Esophagus muscularis mucosa (tissue), 4 donors: ENCODE measurements at regions not wholly inside any gene's neighbourhood (a gene's known extent, or its start where the extent isn't known, plus 50 kb on each side); places are given as distances from the start of the nearest gene placed in this dataset.
"Not testable (repeated sequence)": the region's sequence is repeated elsewhere in the genome, so short reads cannot be mapped to it uniquely, and the experiment has no call there.

Experiments
- DNase-seq: peaks from one replicate; pipeline ENCODE4 v3.0.0-alpha.2; 2017; ENCODE audit errors: extremely low spot score
- H3K27ac ChIP-seq, 4 donors: fragments of 200-600 bp; sonication (generic); replicated peaks in 1 of 4; 1 replicate in 3 of 4; 2 replicates in 1 of 4; pipeline ENCODE4 v1.5.1; 2016 to 2019; ENCODE audit warnings: mild to moderate bottlenecking in 1 of 4
- H3K27me3 ChIP-seq, 4 donors: fragments of 200-600 bp; sonication (generic); one replicate each; pipeline versions ENCODE4 v1.5.1 to v1.6.0; 2016 to 2019
- H3K36me3 ChIP-seq, 4 donors: fragments of 200-600 bp; sonication (generic); one replicate each; pipeline ENCODE4 v1.5.1; 2016 to 2019
- H3K4me1 ChIP-seq, 4 donors: fragments of 200-600 bp; sonication (generic); one replicate each; pipeline ENCODE4 v1.5.1; 2016 to 2019
- H3K4me3 ChIP-seq, 4 donors: fragments of 200-600 bp; sonication (generic); 1 replicate in 2 of 4; 2 replicates in 2 of 4; pipeline ENCODE4 v1.5.1; 2016 to 2019; ENCODE audit warnings: mild to moderate bottlenecking in 4 of 4, moderate library complexity in 1 of 4
- H3K9me3 ChIP-seq, 4 donors: fragments of 200-600 bp; sonication (generic); 1 replicate in 3 of 4; 2 replicates in 1 of 4; pipeline ENCODE4 v1.5.1; 2016 to 2019
- EP300 ChIP-seq: sonication (generic); formaldehyde crosslinking; IDR thresholded peaks from one replicate; pipeline ENCODE4 v1.6.1; 2017; ENCODE audit warnings: antibody characterized with exemption
- POLR2A ChIP-seq: fragments of 450-650 bp; IDR thresholded peaks from one replicate; pipeline ENCODE4 v1.6.1; 2017; ENCODE audit warnings: antibody characterized with exemption, moderate library complexity, mild to moderate bottlenecking, low read depth
- POLR2AphosphoS5 ChIP-seq, 2 donors: sonication (generic); formaldehyde crosslinking; IDR thresholded peaks; one replicate each; pipeline ENCODE4 v1.6.1; 2017; ENCODE audit warnings: antibody characterized with exemption in 2 of 2
- WGBS: methylation state at CpG from one replicate; pipeline ENCODE4 v1.1.5; 2018; 5-methylcytosine and 5-hydroxymethylcytosine counted together
- intact Hi-C: fragments of 100-400 bp; cut with DNase I; formaldehyde crosslinking; loops from one replicate; pipeline ENCODE4 v1.15.1; 2023
- TF ChIP-seq, protein P1 (sequence below), 3 experiments: fragments of 200-600 bp in 2 of 3; fragments of 450-650 bp in 1 of 3; sonication (generic) in 2 of 3; IDR thresholded peaks; one replicate each; pipeline ENCODE4 v1.5.1; 2017 to 2019; ENCODE audit warnings: antibody characterized with exemption in 3 of 3, mild to moderate bottlenecking in 2 of 3, moderate library complexity in 1 of 3

DNA sequence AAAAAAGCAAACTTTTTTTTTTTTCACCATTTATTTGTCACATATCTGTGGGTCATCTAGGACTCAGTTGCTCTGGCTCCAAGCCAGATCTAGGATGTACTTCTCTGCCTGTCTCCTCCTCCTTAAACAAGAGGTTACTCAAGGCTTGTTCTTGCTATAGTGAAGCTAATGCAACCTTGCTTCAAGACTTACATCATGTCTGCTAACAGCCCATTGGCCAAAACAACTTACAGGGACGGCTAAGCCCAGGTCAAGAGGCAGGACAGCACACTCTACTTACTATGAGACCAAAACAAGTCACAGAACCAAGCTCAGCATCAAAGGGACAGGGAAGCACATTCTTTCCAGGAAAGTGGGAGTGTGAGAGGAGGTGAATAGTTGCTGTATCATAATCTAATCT is 123.8 kb upstream of the BNIP2 start:
- TF ChIP-seq, protein P1, sequence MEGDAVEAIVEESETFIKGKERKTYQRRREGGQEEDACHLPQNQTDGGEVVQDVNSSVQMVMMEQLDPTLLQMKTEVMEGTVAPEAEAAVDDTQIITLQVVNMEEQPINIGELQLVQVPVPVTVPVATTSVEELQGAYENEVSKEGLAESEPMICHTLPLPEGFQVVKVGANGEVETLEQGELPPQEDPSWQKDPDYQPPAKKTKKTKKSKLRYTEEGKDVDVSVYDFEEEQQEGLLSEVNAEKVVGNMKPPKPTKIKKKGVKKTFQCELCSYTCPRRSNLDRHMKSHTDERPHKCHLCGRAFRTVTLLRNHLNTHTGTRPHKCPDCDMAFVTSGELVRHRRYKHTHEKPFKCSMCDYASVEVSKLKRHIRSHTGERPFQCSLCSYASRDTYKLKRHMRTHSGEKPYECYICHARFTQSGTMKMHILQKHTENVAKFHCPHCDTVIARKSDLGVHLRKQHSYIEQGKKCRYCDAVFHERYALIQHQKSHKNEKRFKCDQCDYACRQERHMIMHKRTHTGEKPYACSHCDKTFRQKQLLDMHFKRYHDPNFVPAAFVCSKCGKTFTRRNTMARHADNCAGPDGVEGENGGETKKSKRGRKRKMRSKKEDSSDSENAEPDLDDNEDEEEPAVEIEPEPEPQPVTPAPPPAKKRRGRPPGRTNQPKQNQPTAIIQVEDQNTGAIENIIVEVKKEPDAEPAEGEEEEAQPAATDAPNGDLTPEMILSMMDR (IDR thresholded peaks at IDR 0.05), result no peak
- TF ChIP-seq EP300 (no peak), POLR2AphosphoS5 (IDR thresholded peaks at IDR 0.05) (no peak), POLR2A (no peak)
- Histone ChIP-seq H3K27me3 (peaks cover 0 to 24% (median 0%) of the 10 kb centered on the region in 4 donors), H3K9me3 (no peaks in the 10 kb centered on the region), H3K4me1 (no peaks in the 10 kb centered on the region), H3K4me3 (no peak overlapping the region), H3K36me3 (no peaks in the 10 kb centered on the region), H3K27ac (no peak overlapping the region)
- DNase-seq, result no peak
- WGBS, result 50% methylated on average over 1 of the region's 1 CpG
- intact Hi-C loops, result loop anchor here (10.0 kb wide), 1 partner anchor 58 kb away; no protein-coding TSS in a partner anchor

GRCh38 chr15:59812250-59812870 is 123.2 kb upstream of the BNIP2 start:
- intact Hi-C loops, result loop anchor here (10.0 kb wide), 1 partner anchor 58 kb away; no protein-coding TSS in a partner anchor
- Histone ChIP-seq H3K9me3 (no peaks in the 10 kb centered on the region), H3K4me1 (no peaks in the 10 kb centered on the region), H3K27me3 (peaks cover 0 to 18% (median 0%) of the 10 kb centered on the region in 4 donors), H3K4me3 (no peak overlapping the region), H3K27ac (no peak overlapping the region), H3K36me3 (no peaks in the 10 kb centered on the region)
- peak; percentile 34 for DNase-seq
- TF ChIP-seq EP300 (no peak), POLR2A (no peak), POLR2AphosphoS5 (IDR thresholded peaks at IDR 0.05) (no peak)
- TF ChIP-seq, protein P1 (IDR thresholded peaks at IDR 0.05), result no peak
- 55% methylated on average over 15 of the region's 15 CpGs for WGBS

GRCh38 chr15:59803293-59803966 is 114.3 kb upstream of the BNIP2 start:
- H3K36me3 ChIP-seq, H3K4me1 ChIP-seq, intact Hi-C loops, H3K27me3 ChIP-seq, H3K27ac ChIP-seq, H3K9me3 ChIP-seq, DNase-seq: not testable (repeated sequence)
- peak overlapping the region in 1 of 4 donors; percentile 23 for H3K4me3 ChIP-seq
- 55% methylated on average over 14 of the region's 19 CpGs for WGBS

DNA sequence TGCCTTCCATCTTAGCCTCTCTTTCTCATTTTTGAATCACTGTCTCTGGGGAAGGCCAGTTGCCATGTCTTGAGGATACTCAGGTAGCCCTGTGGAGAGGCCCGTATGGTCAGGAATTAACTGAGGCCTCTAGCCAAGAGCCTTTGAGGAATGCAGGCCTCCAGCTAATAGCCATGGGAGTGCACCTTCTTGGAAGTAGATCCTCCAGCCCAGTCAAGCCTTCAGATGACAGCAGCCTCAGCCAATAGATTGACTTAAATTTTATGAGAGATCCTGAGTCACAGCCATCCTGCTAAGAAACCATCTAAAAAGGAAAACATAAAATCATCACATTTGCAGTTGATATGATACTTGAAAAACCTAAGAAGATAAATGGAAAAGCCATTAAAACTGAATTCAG is 112.5 kb upstream of the BNIP2 start:
- Histone ChIP-seq H3K9me3 (no peaks in the 10 kb centered on the region), H3K36me3 (no peaks in the 10 kb centered on the region), H3K4me3 (no peak overlapping the region), H3K4me1 (no peaks in the 10 kb centered on the region), H3K27ac (no peak overlapping the region), H3K27me3 (peaks cover 0 to 11% (median 1%) of the 10 kb centered on the region in 4 donors)
- no peak for DNase-seq
- intact Hi-C loops, result no loop called here
- no peak for TF ChIP-seq EP300
- TF ChIP-seq, protein P1 (IDR thresholded peaks at IDR 0.05), result no peak
- no peak for TF ChIP-seq POLR2A
- no peak for TF ChIP-seq POLR2AphosphoS5 (IDR thresholded peaks at IDR 0.05)
- WGBS, result 64% methylated on average over 1 of the region's 1 CpG

- Histone ChIP-seq H3K4me3 (no peak overlapping the region), H3K27ac (no peak overlapping the region), H3K4me1 (no peaks in the 10 kb centered on the region), H3K27me3 (peaks cover 0 to 17% (median 1%) of the 10 kb centered on the region in 4 donors), H3K36me3 (no peaks in the 10 kb centered on the region), H3K9me3 (no peaks in the 10 kb centered on the region)
- TF ChIP-seq POLR2A, result no peak
- TF ChIP-seq, protein P1 (IDR thresholded peaks at IDR 0.05), result no peak
- TF ChIP-seq POLR2AphosphoS5 (IDR thresholded peaks at IDR 0.05), result no peak
- TF ChIP-seq EP300, result no peak
- no peak for DNase-seq
- intact Hi-C loops, result no loop called here
- WGBS, result 55% methylated on average over 5 of the region's 5 CpGs
Observed at GRCh38 chr15:59798605-59798917, 109.4 kb upstream of the BNIP2 start.
